ENCODE measurements at regions not wholly inside any gene's neighbourhood (a gene's known extent, or its start where the extent isn't known, plus 50 kb on each side); places are given as distances from the start of the nearest gene placed in this dataset.

DNA sequence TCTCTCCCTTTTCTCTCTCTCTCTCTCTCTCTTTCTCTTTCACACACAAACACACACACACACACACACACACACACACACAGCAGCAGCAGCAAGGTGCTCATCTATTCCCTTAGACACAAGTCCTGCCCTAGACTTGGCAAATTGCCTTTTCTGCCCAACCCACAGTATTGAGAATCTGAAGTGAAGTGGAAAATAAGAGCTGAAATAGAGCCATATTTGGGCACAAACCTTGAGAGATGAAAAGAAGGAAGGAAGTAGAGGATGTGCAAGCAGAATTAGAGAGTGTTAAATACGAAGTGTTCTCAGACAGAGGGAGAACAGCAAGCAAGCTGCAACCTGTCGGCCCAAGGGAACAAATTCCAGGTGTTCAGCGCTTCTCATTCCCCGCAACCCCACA, 557.5 kb upstream of the NOX3 start:
- no peak overlapping the region for H3K9ac ChIP-seq (ENCODE audit: insufficient read length)
- no peak for TF ChIP-seq FOXP2 (optimal IDR thresholded peaks at IDR 0.05; ENCODE audit: control extremely low read depth, extremely low read length, insufficient read depth)
- no peak overlapping the region for H3K27ac ChIP-seq
- H3K9me3 ChIP-seq (ENCODE audit: low read depth, low read length) = no peaks in the 10 kb centered on the region
- no peak for DNase-seq (ENCODE audit: low read depth, low spot score)
- no peaks in the 10 kb centered on the region for H3K36me3 ChIP-seq (ENCODE audit: insufficient read depth, low read length)
- no peak overlapping the region for H3K4me3 ChIP-seq

GRCh38 chr6:156009656-156010055, 554.0 kb upstream of the NOX3 start:
- TF ChIP-seq EZH2 (IDR thresholded peaks at IDR 0.05) (no peak), FOXP2 (optimal IDR thresholded peaks at IDR 0.05; ENCODE audit: control extremely low read depth, extremely low read length, insufficient read depth) (no peak), POLR2AphosphoS5 (IDR thresholded peaks at IDR 0.05; ENCODE audit: borderline replicate concordance, low read depth, low read length) (no peak)
- H3K27ac ChIP-seq = no peak overlapping the region
- no peak overlapping the region for H3K9ac ChIP-seq (ENCODE audit: insufficient read length)
- no peaks in the 10 kb centered on the region for H3K9me3 ChIP-seq (ENCODE audit: low read depth, low read length)
- H3K36me3 ChIP-seq (ENCODE audit: insufficient read depth, low read length) = no peaks in the 10 kb centered on the region
- no peak overlapping the region for H3K4me3 ChIP-seq
- DNase-seq (ENCODE audit: low read depth, low spot score) = no peak

- TF ChIP-seq FOXP2 (optimal IDR thresholded peaks at IDR 0.05; ENCODE audit: control extremely low read depth, extremely low read length, insufficient read depth) = no peak
- TF ChIP-seq EZH2 (IDR thresholded peaks at IDR 0.05) = no peak
- TF ChIP-seq POLR2AphosphoS5 (IDR thresholded peaks at IDR 0.05; ENCODE audit: borderline replicate concordance, low read depth, low read length) = no peak
- H3K27ac ChIP-seq = no peak overlapping the region
- H3K9ac ChIP-seq (ENCODE audit: insufficient read length) = no peak overlapping the region
- no peak for DNase-seq (ENCODE audit: low read depth, low spot score)
- H3K36me3 ChIP-seq (ENCODE audit: insufficient read depth, low read length) = no peaks in the 10 kb centered on the region
- H3K4me3 ChIP-seq = no peak overlapping the region
- H3K9me3 ChIP-seq (ENCODE audit: low read depth, low read length) = no peaks in the 10 kb centered on the region
Measured at GRCh38 chr6:156004796-156005195, 549.2 kb upstream of the NOX3 start.

DNA sequence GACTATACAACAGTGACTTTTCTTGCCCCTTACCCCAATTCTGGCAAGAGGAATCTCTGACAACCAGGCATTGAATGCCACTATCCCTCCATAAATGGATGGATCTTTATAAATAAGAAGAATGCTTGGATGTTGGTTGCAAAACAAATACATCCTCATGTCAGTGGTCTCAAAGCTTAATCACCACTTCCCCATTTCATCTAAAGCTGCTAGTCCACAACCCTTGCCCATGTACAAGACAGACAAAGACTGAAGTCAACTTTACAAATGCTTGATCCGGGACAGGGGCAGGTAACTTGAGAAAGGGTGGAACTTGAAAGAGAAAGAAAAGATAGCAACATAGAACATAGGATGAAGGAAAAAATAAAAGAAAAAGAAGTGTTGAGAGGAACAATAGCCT, 540.5 kb upstream of the NOX3 start:
- no peak overlapping the region for H3K27ac ChIP-seq
- no peak overlapping the region for H3K4me3 ChIP-seq
- no peak for TF ChIP-seq EZH2 (IDR thresholded peaks at IDR 0.05)
- no peak for TF ChIP-seq POLR2AphosphoS5 (IDR thresholded peaks at IDR 0.05; ENCODE audit: borderline replicate concordance, low read depth, low read length)
- TF ChIP-seq FOXP2 (optimal IDR thresholded peaks at IDR 0.05; ENCODE audit: control extremely low read depth, extremely low read length, insufficient read depth) = no peak
- DNase-seq (ENCODE audit: low read depth, low spot score) = no peak
- no peak overlapping the region for H3K9ac ChIP-seq (ENCODE audit: insufficient read length)
- no peaks in the 10 kb centered on the region for H3K36me3 ChIP-seq (ENCODE audit: insufficient read depth, low read length)
- no peaks in the 10 kb centered on the region for H3K9me3 ChIP-seq (ENCODE audit: low read depth, low read length)

DNA sequence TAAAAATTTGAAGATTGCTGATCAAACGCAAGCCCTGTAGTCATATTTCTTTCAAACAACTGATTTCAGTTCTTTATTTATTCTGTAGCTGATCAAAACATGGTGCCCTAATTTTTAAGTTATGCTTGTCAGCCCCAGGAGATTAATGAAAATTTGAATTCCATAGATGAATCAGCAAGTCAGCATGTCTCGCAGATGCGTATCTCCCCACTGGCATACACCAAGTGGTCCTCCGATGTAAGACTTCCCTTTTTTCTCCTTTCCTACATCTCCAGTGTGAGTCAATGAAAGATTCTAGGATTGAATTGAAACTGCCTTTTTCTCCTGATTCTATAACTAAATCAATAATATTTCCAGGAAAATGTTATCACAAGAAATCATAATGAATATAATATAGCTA, 539.6 kb upstream of the NOX3 start:
- no peaks in the 10 kb centered on the region for H3K36me3 ChIP-seq (ENCODE audit: insufficient read depth, low read length)
- peak overlapping the region; percentile 78; the same call in 1 of the 2 replicates for H3K27ac ChIP-seq
- H3K9ac ChIP-seq (ENCODE audit: insufficient read length) = no peak overlapping the region
- H3K9me3 ChIP-seq (ENCODE audit: low read depth, low read length) = no peaks in the 10 kb centered on the region
- H3K4me3 ChIP-seq = peak overlapping the region; percentile 3; the same call in 1 of the 2 replicates
- DNase-seq (ENCODE audit: low read depth, low spot score) = no peak
- no peak for TF ChIP-seq EZH2 (IDR thresholded peaks at IDR 0.05)
- TF ChIP-seq FOXP2 (optimal IDR thresholded peaks at IDR 0.05; ENCODE audit: control extremely low read depth, extremely low read length, insufficient read depth) = no peak
- TF ChIP-seq POLR2AphosphoS5 (IDR thresholded peaks at IDR 0.05; ENCODE audit: borderline replicate concordance, low read depth, low read length) = 0 out of 2 replicates have a peak, but pooled peaks have one; percentile 22

- TF ChIP-seq EZH2 (IDR thresholded peaks at IDR 0.05) (no peak), POLR2AphosphoS5 (IDR thresholded peaks at IDR 0.05; ENCODE audit: borderline replicate concordance, low read depth, low read length) (no peak), FOXP2 (optimal IDR thresholded peaks at IDR 0.05; ENCODE audit: control extremely low read depth, extremely low read length, insufficient read depth) (no peak)
- H3K9me3 ChIP-seq (ENCODE audit: low read depth, low read length) = no peaks in the 10 kb centered on the region
- no peak for DNase-seq (ENCODE audit: low read depth, low spot score)
- H3K27ac ChIP-seq = peak overlapping the region; percentile 77
- no peaks in the 10 kb centered on the region for H3K36me3 ChIP-seq (ENCODE audit: insufficient read depth, low read length)
- no peak overlapping the region for H3K9ac ChIP-seq (ENCODE audit: insufficient read length)
- no peak overlapping the region for H3K4me3 ChIP-seq
Measured at GRCh38 chr6:155994086-155994485, 538.4 kb upstream of the NOX3 start.

DNA sequence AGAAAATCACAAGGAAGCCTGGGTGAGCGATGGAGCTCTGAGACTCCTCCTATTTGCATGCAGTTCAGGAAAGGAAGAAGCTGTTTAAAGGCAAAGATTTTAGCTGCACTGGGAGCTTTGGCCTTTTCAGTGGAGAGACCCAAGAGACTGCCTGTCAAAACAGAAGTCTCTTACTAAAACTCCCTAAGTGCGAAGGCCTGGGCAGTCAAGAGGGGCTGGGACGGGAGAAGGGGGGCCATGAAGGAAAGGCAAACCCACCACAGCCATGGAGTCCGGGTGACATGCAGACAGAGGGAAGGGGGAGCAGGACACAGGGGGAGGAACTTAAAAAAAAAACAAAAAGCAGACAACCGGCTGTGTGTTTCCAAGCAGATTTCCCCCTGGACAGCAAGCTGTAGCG, 537.6 kb upstream of the NOX3 start:
- H3K4me3 ChIP-seq = no peak overlapping the region
- H3K36me3 ChIP-seq (ENCODE audit: insufficient read depth, low read length) = no peaks in the 10 kb centered on the region
- no peak overlapping the region for H3K9ac ChIP-seq (ENCODE audit: insufficient read length)
- DNase-seq (ENCODE audit: low read depth, low spot score) = no peak
- TF ChIP-seq FOXP2 (optimal IDR thresholded peaks at IDR 0.05; ENCODE audit: control extremely low read depth, extremely low read length, insufficient read depth) (no peak), EZH2 (IDR thresholded peaks at IDR 0.05) (no peak), POLR2AphosphoS5 (IDR thresholded peaks at IDR 0.05; ENCODE audit: borderline replicate concordance, low read depth, low read length) (no peak)
- no peaks in the 10 kb centered on the region for H3K9me3 ChIP-seq (ENCODE audit: low read depth, low read length)
- H3K27ac ChIP-seq = peak overlapping the region; percentile 77; the same call in 1 of the 2 replicates

- no peak for DNase-seq (ENCODE audit: low read depth, low spot score)
- H3K27ac ChIP-seq = no peak overlapping the region
- H3K9me3 ChIP-seq (ENCODE audit: low read depth, low read length) = no peaks in the 10 kb centered on the region
- no peak overlapping the region for H3K4me3 ChIP-seq
- TF ChIP-seq FOXP2 (optimal IDR thresholded peaks at IDR 0.05; ENCODE audit: control extremely low read depth, extremely low read length, insufficient read depth) (no peak), POLR2AphosphoS5 (IDR thresholded peaks at IDR 0.05; ENCODE audit: borderline replicate concordance, low read depth, low read length) (peak; percentile 50; the same call in 1 of the 2 replicates)
- no peaks in the 10 kb centered on the region for H3K36me3 ChIP-seq (ENCODE audit: insufficient read depth, low read length)
- no peak overlapping the region for H3K9ac ChIP-seq (ENCODE audit: insufficient read length)
Measured at GRCh38 chr6:155985660-155986138, 530.1 kb upstream of the NOX3 start.

GRCh38 chr6:155980768-155981079, 525.1 kb upstream of the NOX3 start:
- DNase-seq (ENCODE audit: low read depth, low spot score) = no peak
- Histone ChIP-seq H3K9ac (ENCODE audit: insufficient read length) (no peak overlapping the region), H3K27ac (no peak overlapping the region), H3K9me3 (ENCODE audit: low read depth, low read length) (no peaks in the 10 kb centered on the region), H3K36me3 (ENCODE audit: insufficient read depth, low read length) (no peaks in the 10 kb centered on the region), H3K4me3 (no peak overlapping the region)
- TF ChIP-seq POLR2AphosphoS5 (IDR thresholded peaks at IDR 0.05; ENCODE audit: borderline replicate concordance, low read depth, low read length) (no peak), FOXP2 (optimal IDR thresholded peaks at IDR 0.05; ENCODE audit: control extremely low read depth, extremely low read length, insufficient read depth) (no peak), EZH2 (IDR thresholded peaks at IDR 0.05) (no peak)

Data from SK-N-MC (cell line).